RWPE1 (cell line): ENCODE measurements at regions not wholly inside any gene's neighbourhood (a gene's known extent, or its start where the extent isn't known, plus 50 kb on each side); places are given as distances from the start of the nearest gene placed in this dataset.

Source experiments
- CTCF ChIA-PET: fragments of 350-600 bp; sonication (Branson Sonifier 250); formaldehyde crosslinking; extraction: SDS; loops from one replicate; lab custom pipeline; 2021; lab: Yijun Ruan, JAX
- POLR2A ChIA-PET: fragments of 400-600 bp; formaldehyde crosslinking; extraction: SDS; loops from one replicate; lab custom pipeline; 2020; ENCODE audit warnings: antibody characterized with exemption; ENCODE audit not compliant: low non-redundant PET; lab: Yijun Ruan, JAX
- DNase-seq: peaks from one replicate; pipeline ENCODE4 v3.0.0; 2012; ENCODE audit warnings: low spot score
- H3K27ac ChIP-seq: fragments of 450-650 bp; 2 replicates; pipeline ENCODE4 v1.5.1; 2017
- TF ChIP-seq, protein P1 (sequence below): fragments of 450-650 bp; conservative IDR thresholded peaks from 2 replicates; pipeline ENCODE4 v1.5.1; 2017; ENCODE audit warnings: low read depth, mild to moderate bottlenecking

DNA sequence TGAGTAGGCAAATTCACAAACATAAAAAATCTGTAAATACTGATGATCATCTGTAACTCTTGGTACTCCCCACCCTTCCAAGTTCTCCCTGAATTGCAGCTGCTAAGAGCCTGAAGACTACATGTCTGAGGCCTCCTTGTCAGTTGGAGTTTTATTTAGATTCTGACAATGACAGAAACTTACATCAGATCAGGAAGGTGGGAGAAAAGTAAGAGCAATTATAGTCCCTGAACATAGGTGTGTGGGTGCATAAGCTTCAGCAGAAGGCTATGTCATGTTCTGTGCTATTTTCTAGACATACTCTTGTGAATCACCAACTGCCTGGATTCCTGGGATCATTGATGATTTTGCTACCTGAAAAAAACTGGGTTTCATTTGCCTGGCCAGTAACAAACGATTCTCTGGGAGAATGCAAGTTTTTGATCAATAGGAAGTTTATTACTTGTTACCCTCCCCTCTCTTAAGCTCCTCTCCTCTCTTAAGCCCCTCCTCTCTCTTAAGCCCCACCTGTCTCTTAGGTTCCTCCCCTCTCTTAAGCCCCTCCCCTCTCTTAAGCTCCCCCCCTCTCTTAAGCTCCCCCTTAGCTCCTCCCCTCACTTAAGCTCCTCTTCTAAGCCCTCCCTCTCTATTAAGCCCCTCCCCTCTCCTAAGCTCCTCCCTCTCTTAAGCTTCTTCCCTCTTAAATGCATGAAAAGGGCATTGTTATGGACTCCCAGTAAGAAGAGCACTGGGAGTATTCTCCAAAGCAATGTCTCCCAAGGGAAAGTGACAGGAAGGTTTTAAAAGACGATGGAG is 1183.4 kb upstream of the AUTS2 start:
- ChIA-PET CTCF (no interaction called here), POLR2A (no interaction called here)
- H3K27ac ChIP-seq = no peak overlapping the region
- no peak for DNase-seq
- TF ChIP-seq, protein P1, sequence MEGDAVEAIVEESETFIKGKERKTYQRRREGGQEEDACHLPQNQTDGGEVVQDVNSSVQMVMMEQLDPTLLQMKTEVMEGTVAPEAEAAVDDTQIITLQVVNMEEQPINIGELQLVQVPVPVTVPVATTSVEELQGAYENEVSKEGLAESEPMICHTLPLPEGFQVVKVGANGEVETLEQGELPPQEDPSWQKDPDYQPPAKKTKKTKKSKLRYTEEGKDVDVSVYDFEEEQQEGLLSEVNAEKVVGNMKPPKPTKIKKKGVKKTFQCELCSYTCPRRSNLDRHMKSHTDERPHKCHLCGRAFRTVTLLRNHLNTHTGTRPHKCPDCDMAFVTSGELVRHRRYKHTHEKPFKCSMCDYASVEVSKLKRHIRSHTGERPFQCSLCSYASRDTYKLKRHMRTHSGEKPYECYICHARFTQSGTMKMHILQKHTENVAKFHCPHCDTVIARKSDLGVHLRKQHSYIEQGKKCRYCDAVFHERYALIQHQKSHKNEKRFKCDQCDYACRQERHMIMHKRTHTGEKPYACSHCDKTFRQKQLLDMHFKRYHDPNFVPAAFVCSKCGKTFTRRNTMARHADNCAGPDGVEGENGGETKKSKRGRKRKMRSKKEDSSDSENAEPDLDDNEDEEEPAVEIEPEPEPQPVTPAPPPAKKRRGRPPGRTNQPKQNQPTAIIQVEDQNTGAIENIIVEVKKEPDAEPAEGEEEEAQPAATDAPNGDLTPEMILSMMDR = no peak

DNA sequence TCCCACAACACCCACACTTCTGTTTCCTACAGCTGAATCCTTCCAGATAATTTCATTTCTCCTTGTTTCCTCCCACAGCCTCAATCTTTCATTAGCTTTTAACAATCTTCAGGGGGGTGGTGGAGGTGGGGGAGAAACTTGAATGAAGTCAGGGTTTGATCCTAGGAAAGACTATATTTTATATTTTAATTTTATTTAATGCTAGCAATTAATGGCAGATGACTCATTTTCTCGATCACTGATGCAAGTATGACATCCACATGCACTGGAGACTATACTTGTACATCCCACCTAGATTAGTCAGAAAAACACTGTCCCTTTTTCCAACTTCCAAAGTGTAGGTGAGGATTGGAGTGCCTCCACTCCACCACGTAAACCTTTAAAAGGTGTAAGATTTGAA is 1181.3 kb upstream of the AUTS2 start:
- TF ChIP-seq, protein P1 = no peak
- CTCF ChIA-PET = no interaction called here
- POLR2A ChIA-PET = no interaction called here
- H3K27ac ChIP-seq = no peak overlapping the region
- DNase-seq = no peak

DNA sequence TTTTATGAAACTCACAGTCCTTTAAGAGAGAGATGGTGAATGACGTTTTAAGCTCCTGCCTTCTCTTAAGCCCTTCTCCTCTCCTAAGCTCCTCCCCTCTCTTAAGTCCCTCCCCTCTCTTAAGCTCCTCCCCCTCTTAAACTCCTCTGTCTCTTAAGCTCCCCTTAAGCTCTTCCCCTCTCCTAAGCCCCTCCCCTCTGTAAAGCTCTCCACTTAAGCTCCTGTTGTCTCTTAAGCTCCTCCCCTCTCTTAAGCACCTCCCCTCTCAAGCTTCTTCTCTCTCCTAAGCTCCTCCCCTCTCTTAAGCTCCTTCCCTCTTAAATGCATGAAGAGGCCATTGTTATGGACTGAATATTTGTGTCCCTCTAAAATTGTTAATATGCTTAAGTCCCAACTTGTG is 1180.6 kb upstream of the AUTS2 start:
- no peak for DNase-seq
- ChIA-PET CTCF (interaction anchor here (0.6 kb wide), 1 partner anchor 136 kb away, joined by 3 read pairs; no protein-coding TSS in a partner anchor), POLR2A (no interaction called here)
- TF ChIP-seq, protein P1 = no peak
- H3K27ac ChIP-seq = no peak overlapping the region

DNA sequence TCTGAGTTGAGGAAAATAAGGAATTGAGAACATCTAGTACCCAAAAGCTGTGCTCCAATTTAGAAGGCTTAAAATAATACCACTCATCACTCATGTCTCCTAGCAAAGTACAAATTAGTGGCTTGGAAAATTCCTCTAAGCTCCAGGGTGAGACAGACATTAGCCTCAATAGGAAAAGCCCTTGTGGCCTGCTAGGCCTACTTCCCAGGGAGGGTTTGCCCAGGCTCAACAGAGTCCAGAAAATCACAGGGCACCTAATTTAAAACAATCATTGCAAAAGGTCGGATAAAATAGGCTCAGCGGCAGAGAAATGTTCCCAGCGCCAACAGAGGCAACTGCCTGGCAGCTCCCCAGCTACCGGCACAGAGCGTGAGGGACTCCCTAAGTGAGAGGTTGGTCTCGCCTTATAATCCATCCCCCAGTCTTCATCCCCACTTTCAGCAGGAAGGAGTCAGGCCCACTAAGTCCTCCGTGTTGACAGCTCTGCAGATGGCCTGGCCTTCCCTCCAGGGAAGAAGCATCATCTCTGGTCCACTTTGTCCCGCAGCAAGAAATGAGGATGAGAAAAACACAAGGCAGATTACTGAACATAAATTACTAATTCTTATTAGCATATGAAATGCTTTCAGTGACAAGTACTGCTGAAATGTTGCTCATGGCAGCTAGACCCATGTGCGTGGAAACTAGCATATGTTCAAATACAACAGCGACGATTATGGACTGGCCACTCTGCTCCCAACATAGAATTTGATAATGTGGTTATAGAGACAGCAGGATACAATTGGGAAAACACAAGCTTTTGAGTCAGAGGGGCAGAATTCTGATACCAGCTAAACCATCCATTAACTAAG is 1177.7 kb upstream of the AUTS2 start:
- ChIA-PET CTCF (no interaction called here), POLR2A (no interaction called here)
- no peak for DNase-seq
- no peak overlapping the region for H3K27ac ChIP-seq
- TF ChIP-seq, protein P1 = no peak

DNA sequence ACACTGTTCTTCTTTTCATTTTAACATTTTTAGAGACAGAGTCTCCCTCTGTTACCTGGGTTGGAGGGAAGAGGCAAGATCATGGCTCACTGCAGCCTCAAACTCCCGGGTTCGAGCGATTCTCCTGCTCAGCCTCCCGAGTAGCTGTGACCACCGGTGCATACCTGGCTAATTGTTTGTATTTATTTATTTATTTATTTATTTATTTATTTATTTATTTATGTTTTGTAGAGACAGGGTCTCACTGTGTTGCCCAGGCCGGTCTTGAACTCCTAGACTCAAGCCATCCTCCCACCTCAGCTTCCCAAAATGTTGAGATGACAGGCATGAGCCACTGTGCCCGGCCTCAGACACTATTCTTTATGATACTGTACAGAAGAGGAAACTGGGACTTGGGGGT is 1176.6 kb upstream of the AUTS2 start:
- CTCF ChIA-PET = interaction anchor here (0.6 kb wide), 1 partner anchor 35 kb away, joined by 3 read pairs; no protein-coding TSS in a partner anchor
- TF ChIP-seq, protein P1 = no peak
- H3K27ac ChIP-seq = no peak overlapping the region
- no peak for DNase-seq
- POLR2A ChIA-PET = no interaction called here

DNA sequence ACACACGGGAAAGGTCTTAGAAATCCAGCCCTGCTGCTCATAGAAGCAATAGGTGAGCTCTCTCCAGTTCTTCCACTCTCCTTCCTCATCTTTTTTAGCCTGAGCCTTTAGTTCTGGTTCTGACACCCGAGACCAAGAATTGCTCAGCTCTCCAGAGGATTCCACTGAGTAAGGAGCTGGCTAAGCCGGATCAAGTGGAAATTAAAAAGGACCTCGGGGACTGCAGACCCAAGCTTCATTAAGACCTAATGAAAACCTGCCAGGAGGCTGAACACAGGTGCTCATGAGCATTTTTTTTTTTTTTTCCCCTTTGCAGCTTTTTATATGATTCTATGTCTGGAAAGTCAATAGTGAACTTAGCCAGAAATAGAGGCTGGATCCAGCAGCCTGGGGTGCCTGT is 1176.0 kb upstream of the AUTS2 start:
- CTCF ChIA-PET = no interaction called here
- POLR2A ChIA-PET = no interaction called here
- H3K27ac ChIP-seq = no peak overlapping the region
- no peak for DNase-seq
- TF ChIP-seq, protein P1 = no peak
